Stimulated activated CD8-positive, alpha-beta memory T cell treated with anti-CD3 and anti-CD28 coated beads, Interleukin-4, amount 100 ng/mL, for 24 hours (primary cell): ENCODE measurements at regions not wholly inside any gene's neighbourhood (a gene's known extent, or its start where the extent isn't known, plus 50 kb on each side); places are given as distances from the start of the nearest gene placed in this dataset.
"Not testable (repeated sequence)": the region's sequence is repeated elsewhere in the genome, so short reads cannot be mapped to it uniquely, and the experiment has no call there.

ENCODE experiments used
- DNase-seq: peaks from one replicate; pipeline ENCODE4 v3.0.0-alpha.2; 2020; ENCODE audit warnings: low read depth

DNA sequence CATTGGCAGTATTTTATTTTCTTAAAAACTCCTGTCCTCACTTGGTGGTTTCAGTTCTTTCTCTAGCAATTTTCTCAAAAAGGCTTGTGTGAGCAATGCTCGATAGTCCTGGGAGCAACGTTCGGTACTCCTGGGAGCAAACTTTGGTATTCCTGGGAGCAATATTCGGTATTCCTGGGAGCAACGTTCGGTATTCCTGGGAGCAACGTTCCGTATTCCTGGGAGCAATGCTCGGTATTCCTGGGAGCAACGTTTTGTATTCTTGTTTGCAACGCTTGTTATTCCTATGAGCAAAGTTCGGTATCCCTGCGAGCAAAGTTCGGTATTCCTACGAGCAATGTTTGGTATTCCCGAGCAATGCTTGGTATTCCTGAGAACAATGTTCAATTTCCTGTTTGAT is 362.0 kb upstream of the ADARB2 start:
- DNase-seq, result no peak

DNA sequence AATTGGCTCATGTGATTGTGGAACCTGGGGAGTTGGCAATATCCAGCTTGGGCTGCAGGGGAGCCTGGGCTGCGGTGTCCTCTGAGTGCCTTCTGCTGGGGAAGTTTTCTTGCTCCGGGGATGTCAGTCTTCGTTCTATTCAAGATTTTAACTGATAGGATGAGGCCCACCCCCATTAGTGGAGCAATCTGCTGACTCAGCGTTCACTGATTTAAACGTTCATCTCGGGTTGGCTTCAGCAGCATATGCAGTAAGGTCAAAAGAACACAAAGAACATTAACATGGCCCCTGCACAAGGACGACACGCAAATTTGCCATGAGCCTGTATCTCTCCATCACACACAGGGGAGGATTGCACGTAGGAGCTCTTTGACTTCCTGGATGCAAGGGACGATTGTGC is 360.6 kb upstream of the ADARB2 start:
- DNase-seq, result no peak

DNA sequence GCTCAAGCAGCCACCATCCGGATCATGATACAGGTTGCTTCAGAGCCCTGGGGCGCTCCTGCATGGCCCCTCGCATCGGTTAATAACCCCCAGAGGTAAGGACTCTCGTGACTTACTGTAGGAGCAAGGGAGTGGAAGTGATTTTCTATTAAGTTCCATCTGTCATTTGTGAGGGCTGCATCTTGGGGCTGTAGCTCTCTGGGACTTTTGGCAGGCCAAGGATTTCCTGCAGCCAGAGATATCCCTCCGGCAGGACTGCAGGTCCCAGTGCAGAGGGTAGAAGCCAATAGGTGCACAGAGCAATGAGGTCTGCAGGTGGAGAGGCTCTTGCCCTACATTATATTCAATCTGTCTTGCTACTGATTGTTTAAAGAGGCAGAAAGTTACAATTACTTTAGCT is 356.8 kb upstream of the ADARB2 start:
- DNase-seq, result no peak

DNA sequence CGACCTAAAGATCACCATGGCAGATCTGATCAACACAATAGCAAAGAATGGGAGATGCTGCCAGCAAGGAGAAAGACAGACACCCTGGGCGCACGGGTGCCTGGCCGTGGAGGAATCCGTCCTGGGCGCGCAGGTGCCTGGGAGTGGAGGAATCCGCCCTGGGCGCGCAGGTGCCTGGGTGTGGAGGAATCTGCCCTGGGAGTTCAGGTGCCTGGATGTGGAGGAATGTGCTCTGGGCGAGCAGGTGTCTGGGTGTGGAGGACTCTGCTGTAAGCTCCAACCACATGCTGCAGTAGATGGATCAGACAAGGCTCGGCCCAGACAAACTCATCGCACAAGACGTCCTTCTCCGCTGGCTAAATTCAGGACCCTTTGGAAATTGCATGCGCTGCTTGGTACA is 346.3 kb upstream of the ADARB2 start:
- DNase-seq, result no peak

DNA sequence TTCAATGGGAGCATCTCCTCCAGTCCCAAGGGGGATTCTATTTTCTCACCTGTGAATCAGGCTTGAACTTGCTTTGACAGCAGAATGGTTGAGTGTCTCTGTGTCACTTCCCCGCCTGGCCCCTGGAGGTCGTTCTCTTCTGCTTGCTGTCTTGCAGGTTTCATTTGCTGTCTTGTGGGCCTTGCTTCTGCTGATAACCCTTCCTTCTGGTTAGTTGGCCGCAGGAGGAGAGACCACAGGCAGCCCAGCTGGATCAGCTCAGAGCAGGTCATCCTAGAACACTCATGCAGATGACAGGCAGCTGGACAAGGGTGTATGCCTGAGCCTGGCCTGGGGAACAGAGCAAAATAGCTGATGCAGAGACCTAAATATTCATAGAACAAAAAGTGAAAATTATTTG is 344.2 kb upstream of the ADARB2 start:
- no peak for DNase-seq

DNA sequence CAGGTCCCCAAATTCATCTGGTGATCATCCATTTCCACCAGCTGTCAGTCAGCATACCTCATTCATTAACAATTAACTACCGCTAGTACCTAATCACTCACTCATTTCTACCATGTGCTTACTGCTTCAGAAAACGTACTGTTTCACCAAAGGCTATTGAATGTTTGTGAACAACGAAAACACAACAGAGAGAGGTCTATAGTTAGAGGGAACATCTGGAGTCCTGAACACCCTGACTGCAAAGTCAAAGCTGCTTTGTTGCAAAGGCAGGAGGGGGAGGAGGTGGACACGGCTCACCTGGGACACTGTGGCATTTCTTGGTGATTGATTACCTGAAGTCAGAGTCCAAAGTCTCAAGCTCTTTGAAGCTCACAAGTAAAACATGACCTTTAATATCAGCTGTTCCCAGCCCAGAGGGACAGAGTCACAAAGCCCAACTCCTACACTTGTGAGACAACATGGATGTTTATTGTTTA is 342.3 kb upstream of the ADARB2 start:
- DNase-seq, result no peak

DNA sequence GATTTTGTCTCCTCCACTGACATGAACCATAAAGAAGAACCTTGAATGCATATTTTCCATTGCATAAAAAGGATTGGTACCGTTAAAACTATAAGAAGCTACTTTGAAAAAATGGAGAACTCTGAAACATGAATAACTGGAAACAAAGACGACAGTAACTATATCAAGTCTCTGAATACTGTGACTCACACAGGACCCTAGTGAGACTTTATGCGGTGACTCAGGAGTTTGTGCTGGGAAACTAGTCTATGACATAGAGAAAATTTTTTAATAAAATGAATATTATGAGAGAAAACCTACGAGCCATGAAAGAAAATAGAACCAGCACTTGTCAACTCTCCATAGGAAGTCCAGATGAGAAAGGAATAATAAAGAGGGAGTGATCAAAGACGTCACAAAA is 339.9 kb upstream of the ADARB2 start:
- DNase-seq, result no peak

DNA sequence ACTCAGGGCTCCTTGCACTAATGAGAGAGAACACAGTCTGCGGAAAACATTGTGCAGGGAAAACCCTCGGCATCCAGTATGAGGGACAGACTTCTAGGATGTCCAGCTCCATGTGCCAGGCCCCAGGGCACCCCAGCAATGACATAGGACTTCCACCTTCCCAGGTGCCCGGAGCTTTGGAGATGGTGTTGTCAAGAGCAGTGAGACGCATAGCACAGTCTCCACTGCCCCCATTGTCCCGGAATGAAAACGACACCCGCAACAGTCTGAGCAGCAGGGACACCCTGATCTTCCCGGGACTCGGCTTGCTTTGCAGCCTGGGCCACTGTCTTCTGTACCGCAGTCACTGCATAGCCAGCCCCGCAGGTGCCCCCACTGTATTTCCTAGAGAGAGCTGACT is 339.2 kb upstream of the ADARB2 start:
- DNase-seq, result no peak

DNA sequence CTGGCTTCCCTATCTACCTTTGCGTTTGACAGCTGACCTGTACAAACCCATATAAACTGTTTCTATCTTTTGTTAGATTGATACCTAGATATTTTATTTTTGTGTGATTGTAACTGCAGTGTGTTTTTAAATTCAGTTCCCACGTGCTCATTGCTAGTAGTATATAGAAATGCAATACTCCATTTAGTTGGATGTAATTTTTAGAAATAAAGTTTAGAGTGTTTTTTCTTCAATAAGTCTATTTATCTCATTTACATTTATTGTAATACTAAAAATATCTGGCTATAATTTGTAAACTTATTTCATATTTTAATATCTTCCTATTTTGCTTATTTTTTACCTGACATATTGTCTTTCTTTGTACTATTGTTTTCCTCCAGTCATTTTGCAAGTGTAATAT is 329.7 kb upstream of the ADARB2 start:
- no peak for DNase-seq

DNA sequence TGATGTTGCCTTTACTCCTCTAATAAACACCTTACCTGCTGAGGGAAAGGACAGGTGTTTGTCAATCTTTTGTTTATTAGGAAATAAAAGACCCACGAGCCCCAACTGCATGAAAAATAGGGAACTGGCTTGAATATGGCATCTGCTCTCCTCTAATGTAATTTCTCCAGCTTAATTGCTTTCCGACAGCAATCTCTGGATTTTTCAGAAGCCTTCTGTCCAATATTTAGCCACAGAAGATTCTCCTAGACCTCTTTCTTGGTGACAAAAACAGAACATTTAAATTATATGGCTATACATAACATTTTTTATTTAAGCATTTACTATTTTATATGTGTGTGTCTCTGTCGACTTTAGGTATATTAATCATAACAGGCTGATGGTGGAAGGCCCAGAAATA is 317.4 kb upstream of the ADARB2 start:
- DNase-seq, result no peak

DNA sequence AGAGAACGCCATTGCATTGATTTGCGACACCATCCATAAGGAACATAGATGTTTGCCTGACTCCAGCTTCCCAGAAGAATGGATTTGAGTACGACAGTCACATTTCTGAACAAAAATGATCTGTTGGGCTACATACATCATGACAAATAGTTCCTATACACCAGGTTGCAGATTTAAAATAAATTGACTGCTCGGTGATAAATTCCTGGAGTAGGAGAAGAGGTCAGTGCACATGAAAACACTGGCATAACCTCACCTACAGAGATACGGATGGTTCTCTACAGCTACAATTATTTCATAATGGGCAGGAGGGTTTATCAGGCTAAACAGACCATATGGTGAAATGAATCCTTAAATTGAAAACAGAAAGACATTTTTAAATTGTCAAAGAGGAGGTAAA is 316.5 kb upstream of the ADARB2 start:
- no peak for DNase-seq

DNA sequence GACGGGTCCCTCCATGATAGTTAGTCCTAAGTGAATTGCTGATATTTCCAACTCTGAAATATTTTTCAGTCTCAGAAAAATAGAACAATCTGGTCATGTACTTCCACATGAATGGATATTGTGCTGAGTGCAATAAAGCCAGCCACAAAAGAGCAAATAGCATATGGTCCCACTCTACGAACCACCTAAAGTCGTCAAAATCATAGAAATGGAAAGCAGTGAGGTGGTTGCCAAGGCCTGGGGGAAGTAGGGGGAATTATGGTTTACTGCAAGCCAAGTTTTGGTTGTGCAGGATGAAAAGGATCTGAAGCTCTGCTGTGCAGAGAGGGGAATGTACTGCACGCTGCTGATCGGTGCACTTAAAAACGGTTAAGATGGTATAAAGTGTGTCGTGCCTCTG is 313.8 kb upstream of the ADARB2 start:
- no peak for DNase-seq

DNA sequence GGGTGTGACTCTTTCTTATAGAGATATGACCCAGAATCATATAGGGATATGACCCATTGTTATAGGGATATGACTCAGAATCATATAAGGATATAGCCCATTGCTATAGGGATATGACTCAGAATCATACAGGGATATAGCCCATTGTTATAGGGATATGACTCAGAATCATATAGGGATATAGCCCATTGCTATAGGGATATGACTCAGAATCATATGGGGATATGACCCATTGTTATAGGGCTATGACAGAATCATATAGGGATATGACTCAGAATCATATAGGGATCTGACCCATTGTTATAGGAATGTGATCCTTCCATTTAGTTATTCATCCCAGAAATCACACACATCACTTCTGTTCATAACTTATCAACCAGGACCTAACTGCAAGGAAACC is 312.2 kb upstream of the ADARB2 start:
- DNase-seq, result no peak

DNA sequence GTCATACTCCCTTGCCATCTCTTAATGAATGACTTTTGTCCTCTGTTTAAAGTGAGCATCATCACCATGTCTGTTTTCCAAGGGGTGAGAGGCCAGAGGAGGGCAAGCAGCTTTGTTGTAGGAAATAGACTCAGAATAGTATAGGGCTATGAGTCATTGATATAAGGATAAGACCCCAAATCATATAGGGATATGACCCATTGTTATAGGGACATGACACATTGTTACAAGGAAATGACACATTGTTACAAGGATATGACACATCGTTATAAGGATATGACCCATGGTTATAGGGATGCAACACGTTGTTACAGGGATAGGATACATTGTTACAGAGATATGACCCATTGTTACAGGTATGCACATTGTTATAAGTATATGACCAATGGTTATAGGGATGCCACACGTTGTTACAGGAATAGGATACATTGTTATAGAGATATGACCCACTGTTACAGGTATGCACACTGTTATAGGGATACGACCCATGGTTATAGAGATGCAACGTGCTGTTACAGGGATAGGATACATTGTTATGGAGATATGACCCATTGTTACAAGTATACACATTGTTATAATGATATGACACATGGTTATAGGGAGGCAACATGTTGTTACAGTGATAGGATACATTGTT is 311.1 kb upstream of the ADARB2 start:
- DNase-seq, result no peak

DNA sequence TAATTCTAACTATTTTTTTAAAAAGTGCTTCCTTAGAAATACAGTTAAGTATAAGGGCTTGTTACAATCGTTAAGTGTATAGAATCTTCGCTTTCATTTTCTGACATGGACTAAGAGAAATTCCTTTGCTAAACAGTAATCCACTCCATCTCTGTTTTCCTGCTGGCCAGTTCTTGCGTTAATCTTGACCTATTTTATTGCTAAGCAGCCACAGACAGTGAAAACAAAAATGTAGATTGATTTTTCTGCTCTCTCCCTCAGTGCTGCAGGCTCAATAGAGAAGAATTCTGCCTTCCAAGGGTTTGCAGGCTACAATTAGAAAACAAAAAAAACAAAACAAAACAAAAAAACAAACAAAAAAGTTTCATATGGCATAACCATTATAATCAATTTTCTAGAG is 310.4 kb upstream of the ADARB2 start:
- DNase-seq, result no peak

DNA sequence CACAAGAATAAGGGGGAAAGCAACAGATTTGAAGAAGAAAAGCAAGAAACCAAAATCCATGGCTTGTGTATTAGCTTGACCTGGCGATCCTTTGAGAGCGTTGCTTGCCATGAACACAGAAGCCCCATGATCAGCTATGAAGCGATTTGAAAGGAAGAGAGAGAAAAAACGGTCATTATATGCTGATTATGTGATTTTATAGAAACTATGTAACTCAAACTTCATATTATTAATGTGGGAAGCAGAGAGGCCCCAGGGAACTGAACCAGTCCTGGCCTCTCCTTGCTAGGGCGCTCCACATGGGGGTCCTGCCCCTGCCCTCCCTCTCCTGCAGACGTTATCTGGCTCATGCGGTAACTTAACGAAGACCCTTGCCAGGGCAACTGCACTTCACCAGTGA is 306.1 kb upstream of the ADARB2 start:
- no peak for DNase-seq

DNA sequence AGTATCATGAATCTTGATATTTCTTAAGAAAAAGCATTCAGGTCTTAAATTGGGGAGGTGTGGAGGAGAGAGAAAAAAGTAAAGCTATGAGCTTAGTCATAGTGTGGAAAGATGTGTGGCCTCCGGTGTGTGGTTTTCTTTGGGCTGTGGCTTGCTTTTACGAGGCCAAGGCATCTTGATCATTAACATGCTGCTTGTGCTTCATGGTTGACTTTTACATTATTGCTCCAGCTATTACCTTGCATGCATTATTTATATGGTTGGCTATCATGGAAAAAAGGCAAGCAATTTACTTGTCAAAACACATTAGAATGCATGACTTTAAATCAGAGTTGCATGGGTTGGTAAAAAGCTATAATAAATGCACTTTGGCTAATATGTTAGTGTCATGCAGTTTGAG is 300.7 kb upstream of the ADARB2 start:
- no peak for DNase-seq

DNA sequence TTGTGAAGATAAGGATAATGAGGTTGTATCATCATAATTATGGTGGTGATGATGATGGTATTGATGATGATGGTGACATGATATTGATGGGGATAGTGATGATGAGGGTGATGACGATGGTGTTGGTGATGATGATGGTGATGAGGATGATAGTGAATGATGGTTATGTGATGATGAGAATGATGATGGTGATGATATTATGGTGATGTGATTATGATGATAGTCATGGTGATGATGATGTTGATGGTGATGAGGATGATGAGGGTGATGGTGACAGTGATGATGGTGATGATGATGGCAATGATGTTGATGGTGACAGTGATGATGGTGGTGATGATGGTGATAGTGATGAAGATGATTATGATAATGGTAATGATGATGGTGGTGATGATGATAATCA is 299.9 kb upstream of the ADARB2 start:
- DNase-seq, result no peak

DNA sequence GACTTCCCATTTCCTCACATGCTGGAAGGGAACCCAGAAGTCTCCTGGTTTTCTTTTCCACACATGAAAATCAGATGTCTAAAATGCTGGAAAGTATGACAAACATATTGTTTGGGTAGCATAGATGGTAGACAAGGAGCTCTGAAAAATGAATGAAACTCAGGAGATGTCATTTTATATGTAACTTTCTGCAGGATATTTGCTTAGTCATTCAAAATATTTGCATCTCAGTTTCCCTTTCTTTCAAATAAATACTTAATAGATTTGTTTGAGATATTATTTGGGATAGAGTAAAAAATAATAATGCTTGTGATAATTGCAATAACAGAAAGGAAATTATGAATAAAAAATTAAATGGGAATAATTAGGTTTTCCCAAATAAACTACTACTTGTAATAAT is 298.9 kb upstream of the ADARB2 start:
- DNase-seq, result no peak

DNA sequence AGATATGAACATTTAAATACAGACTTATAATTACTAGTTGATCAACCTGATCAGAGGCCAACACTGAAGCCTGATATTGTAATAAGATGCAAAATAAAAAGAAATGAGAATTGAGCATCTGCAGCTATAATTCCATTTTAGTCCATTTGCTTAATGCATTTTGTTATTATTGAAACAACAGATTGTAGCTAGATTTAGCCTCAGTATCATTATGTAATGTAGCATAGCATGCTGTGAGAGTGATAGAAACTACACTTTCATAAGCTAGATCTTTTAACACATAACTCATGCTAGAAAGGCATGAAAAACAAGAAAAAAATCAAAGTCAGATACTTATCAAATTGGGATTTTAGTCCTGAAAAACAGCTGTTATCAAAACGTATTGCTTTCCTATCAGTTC is 292.7 kb upstream of the ADARB2 start:
- DNase-seq, result no peak

DNA sequence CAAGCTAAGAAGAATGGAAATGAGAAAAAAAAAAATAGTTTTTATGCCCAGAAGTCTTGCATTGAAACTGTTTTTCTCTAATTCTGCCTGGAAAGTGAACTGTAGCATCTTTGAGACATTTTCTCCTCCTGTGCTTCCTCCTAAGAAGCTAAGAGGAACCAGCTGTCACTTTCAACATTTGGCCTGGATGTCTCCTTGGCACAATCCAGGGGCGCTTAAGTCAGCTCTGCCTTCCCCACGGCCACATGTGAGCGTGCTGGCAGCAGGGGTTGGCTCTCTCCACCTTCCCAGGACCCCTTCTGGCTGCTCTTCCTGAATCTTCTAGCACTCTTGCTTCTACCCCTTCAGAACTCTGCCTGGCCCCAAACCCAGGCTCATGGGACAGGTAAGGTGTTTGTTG is 289.6 kb upstream of the ADARB2 start:
- DNase-seq, result no peak

DNA sequence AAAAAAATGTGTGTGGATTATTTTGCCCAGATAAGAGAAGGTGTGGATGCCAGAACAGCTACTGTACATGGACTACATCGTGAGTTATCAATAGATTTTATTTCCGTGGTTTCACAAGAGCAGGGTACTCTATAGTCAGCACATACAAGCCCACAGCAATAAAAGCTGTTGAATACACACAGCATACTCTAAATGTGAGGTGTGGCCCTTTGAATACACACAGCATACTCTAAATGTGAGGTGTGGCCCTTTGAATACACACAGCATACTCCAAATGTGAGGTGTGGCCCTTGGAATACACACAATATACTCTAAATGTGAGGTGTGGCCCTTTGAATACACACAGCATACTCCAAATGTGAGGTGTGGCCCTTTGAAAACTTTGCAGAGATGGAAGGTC is 287.4 kb upstream of the ADARB2 start:
- DNase-seq, result not testable (repeated sequence)

DNA sequence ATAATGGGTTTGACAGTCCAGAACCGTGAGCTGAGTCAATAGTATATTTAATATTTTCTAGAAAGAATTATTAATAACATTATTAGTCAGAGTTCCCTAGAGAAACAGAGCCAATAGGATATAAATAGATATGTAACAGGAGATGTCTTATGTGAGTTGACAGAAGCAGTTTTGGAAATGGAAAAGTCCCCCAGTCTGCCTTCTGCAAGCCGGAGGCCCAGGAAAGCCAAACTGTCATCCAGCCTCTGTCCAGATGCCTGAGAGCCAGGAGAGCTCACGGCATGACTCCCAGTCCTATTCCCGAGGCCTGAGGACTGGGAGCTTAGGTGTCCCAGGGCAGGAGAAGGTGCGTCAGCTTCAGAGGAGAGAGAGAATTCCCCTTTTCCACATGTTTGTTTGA is 286.4 kb upstream of the ADARB2 start:
- no peak for DNase-seq

DNA sequence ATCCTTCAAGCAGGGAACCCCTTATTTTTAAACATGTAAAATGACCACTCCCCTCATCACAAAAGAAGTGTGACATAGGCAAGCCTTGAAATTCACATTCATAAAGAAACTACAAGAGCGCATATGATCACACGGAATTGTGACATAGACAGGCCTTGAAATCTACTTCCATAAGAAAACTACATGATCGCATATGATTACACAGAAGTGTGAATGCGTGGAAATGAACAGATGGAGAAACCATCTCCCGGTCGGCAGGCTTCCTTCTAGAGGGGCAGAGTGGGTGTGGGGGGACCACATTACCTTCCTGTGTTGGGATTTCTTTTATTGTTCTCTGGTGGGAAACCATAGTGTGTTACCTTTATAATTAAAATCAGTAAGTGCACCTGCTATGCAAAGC is 285.1 kb upstream of the ADARB2 start:
- DNase-seq, result no peak

DNA sequence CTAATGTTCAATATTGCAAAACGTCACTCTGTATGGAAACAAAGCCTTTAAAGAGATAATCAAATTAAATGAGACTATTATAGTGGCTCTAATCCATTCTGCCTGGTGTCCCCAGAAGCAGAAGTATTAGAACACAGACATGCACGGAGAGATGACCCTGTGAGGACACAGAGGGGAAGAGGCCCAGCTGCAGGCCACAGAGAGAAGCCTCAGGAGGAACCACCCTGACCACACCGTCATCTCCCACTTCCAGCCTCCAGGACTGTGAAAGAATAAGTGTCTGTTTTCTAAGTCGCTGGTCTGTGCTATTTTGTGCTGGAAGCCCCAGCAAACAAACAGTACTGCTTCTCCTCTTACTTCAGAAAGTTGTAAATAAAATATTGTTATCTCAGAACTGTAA is 283.5 kb upstream of the ADARB2 start:
- no peak for DNase-seq
